ENCODE measurements at regions not wholly inside any gene's neighbourhood (a gene's known extent, or its start where the extent isn't known, plus 50 kb on each side); places are given as distances from the start of the nearest gene placed in this dataset.

GRCh38 chr12:62116986-62117385 is 143.2 kb upstream of the USP15 start:
- no peaks in the 10 kb centered on the region for H3K27me3 ChIP-seq (ENCODE audit: control insufficient read depth, insufficient read depth, low read length)
- no peaks in the 10 kb centered on the region for H3K9me3 ChIP-seq (ENCODE audit: control insufficient read depth, low read length)
- no peaks in the 10 kb centered on the region for H3K79me2 ChIP-seq
- TF ChIP-seq CTCF (IDR thresholded peaks at IDR 0.05) = no peak
- H3K4me3 ChIP-seq (ENCODE audit: low read depth, low read length) = no peak overlapping the region
- H3K36me3 ChIP-seq (ENCODE audit: control insufficient read depth, insufficient read depth, low read length) = no peaks in the 10 kb centered on the region
- H3K9ac ChIP-seq = no peak overlapping the region
- H3K4me2 ChIP-seq (ENCODE audit: low read length) = no peak overlapping the region
- no peaks in the 10 kb centered on the region for H3K4me1 ChIP-seq
- H3K27ac ChIP-seq = no peak overlapping the region
- no peak overlapping the region for H2AFZ ChIP-seq

- no peak overlapping the region for H3K4me2 ChIP-seq (ENCODE audit: low read length)
- no peak overlapping the region for H2AFZ ChIP-seq
- no peaks in the 10 kb centered on the region for H3K9me3 ChIP-seq (ENCODE audit: control insufficient read depth, low read length)
- no peaks in the 10 kb centered on the region for H3K79me2 ChIP-seq
- no peak overlapping the region for H3K27ac ChIP-seq
- no peaks in the 10 kb centered on the region for H3K27me3 ChIP-seq (ENCODE audit: control insufficient read depth, insufficient read depth, low read length)
- H3K36me3 ChIP-seq (ENCODE audit: control insufficient read depth, insufficient read depth, low read length) = no peaks in the 10 kb centered on the region
- no peaks in the 10 kb centered on the region for H3K4me1 ChIP-seq
- no peak overlapping the region for H3K9ac ChIP-seq
- peak; percentile 39 for TF ChIP-seq CTCF (IDR thresholded peaks at IDR 0.05)
- no peak overlapping the region for H3K4me3 ChIP-seq (ENCODE audit: low read depth, low read length)
Observed at GRCh38 chr12:62123721-62124203, 136.4 kb upstream of the USP15 start.

GRCh38 chr12:62127516-62127915 is 132.7 kb upstream of the USP15 start:
- no peak overlapping the region for H3K27ac ChIP-seq
- no peaks in the 10 kb centered on the region for H3K9me3 ChIP-seq (ENCODE audit: control insufficient read depth, low read length)
- no peak for TF ChIP-seq CTCF (IDR thresholded peaks at IDR 0.05)
- H2AFZ ChIP-seq = no peak overlapping the region
- no peaks in the 10 kb centered on the region for H3K27me3 ChIP-seq (ENCODE audit: control insufficient read depth, insufficient read depth, low read length)
- H3K36me3 ChIP-seq (ENCODE audit: control insufficient read depth, insufficient read depth, low read length) = no peaks in the 10 kb centered on the region
- no peak overlapping the region for H3K9ac ChIP-seq
- no peak overlapping the region for H3K4me2 ChIP-seq (ENCODE audit: low read length)
- H3K79me2 ChIP-seq = no peaks in the 10 kb centered on the region
- H3K4me1 ChIP-seq = no peaks in the 10 kb centered on the region
- no peak overlapping the region for H3K4me3 ChIP-seq (ENCODE audit: low read depth, low read length)

- H3K9ac ChIP-seq = no peak overlapping the region
- no peaks in the 10 kb centered on the region for H3K4me1 ChIP-seq
- no peak overlapping the region for H3K4me2 ChIP-seq (ENCODE audit: low read length)
- H2AFZ ChIP-seq = no peak overlapping the region
- H3K4me3 ChIP-seq (ENCODE audit: low read depth, low read length) = no peak overlapping the region
- TF ChIP-seq CTCF (IDR thresholded peaks at IDR 0.05) = no peak
- H3K79me2 ChIP-seq = no peaks in the 10 kb centered on the region
- no peak overlapping the region for H3K27ac ChIP-seq
- H3K36me3 ChIP-seq (ENCODE audit: control insufficient read depth, insufficient read depth, low read length) = no peaks in the 10 kb centered on the region
- H3K27me3 ChIP-seq (ENCODE audit: control insufficient read depth, insufficient read depth, low read length) = no peaks in the 10 kb centered on the region
- H3K9me3 ChIP-seq (ENCODE audit: control insufficient read depth, low read length) = no peaks in the 10 kb centered on the region
Observed at GRCh38 chr12:62128175-62128975, 131.8 kb upstream of the USP15 start.

- Histone ChIP-seq H3K4me1 (no peaks in the 10 kb centered on the region), H3K27me3 (ENCODE audit: control insufficient read depth, insufficient read depth, low read length) (no peaks in the 10 kb centered on the region), H3K27ac (no peak overlapping the region), H3K9ac (no peak overlapping the region), H3K79me2 (no peaks in the 10 kb centered on the region), H3K9me3 (ENCODE audit: control insufficient read depth, low read length) (no peaks in the 10 kb centered on the region), H3K4me3 (ENCODE audit: low read depth, low read length) (no peak overlapping the region), H2AFZ (no peak overlapping the region), H3K36me3 (ENCODE audit: control insufficient read depth, insufficient read depth, low read length) (no peaks in the 10 kb centered on the region), H3K4me2 (ENCODE audit: low read length) (no peak overlapping the region)
- TF ChIP-seq CTCF (IDR thresholded peaks at IDR 0.05) = no peak
Observed at GRCh38 chr12:62129291-62129690, 130.9 kb upstream of the USP15 start.
